ENCODE measurements at regions not wholly inside any gene's neighbourhood (a gene's known extent, or its start where the extent isn't known, plus 50 kb on each side); places are given as distances from the start of the nearest gene placed in this dataset.
A peak's percentile ranks its signal among the peaks of the same experiment; 100 is the strongest.
"Not testable (repeated sequence)": the region's sequence is repeated elsewhere in the genome, so short reads cannot be mapped to it uniquely, and the experiment has no call there.

DNA sequence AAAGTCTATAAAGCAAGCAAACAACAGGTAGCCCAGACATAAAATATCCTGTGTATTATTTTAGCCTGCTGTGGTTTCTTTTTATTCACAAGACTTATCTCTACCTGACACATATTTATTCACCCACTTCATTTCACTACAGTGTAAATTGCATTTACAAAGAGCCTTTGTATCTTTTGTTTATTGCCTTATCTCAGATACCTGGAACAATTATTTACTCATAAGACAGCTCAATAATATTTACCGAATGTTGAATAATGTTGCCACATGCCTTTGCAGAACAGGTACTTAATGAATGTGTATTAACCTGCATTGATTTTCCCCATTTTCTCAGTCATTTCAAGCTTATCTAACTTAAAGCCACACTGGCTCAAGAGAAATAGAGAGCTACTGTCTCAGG, 603.6 kb downstream of the FBXO15 start:
- DNase-seq (ENCODE audit: low read depth), result no peak

DNA sequence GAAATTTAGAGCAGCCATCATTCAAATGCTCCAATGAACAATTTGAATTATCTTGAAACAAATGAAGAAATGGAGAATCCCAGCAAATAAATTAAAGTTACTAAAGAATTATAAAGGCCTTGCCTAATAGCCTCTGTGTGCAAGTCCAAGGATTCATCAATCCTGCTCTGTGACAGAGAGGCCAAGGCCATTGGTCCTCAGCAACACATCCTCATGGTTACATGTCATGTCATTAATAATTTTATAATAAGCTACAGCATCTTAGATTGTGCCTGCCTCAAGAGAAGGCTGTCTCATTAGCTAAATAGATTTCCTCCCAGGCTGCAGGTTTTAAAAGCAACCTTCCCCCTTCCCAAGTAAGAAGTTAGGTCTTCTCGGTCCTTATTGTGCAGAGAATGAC, 611.6 kb downstream of the FBXO15 start:
- no peak for DNase-seq (ENCODE audit: low read depth)

DNA sequence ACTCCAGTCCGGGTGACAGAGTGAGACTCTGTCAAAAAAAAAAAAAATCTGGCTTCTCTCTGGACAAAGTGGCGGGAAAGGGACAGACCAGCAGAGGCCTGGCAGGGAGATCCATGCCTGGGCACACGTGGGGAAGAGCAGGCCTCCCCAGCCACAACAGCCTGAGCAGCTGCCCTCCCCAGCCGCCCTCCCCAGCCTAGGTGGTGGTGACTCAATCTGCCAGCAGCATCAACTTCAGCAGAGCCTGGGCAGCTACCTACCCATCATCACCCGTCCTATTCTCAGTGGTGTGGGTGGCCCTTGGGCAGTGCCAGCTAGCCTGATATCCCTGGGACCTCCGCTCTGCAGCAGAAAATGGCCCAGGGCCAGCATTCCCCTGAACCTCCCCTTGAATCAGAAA, 612.4 kb downstream of the FBXO15 start:
- no peak for DNase-seq (ENCODE audit: low read depth)

DNA sequence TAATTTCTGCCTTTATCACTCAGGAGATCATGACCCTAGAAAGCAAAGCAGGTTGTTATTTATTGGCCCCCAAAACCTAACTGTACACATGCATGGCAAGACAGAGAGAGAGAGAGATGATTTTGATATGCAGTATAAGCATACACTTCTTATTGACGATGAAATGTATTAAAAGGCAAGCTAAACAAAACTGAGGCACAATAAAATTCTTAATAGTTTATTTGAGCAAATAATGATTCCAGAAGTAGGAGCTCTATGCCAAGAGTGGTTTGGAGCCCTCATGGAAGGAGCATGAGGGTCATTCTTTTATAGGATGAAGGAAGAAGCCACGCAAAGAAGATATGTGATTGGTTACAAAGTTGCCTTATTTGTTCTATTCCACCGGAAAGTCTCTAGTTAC, 616.0 kb downstream of the FBXO15 start:
- DNase-seq (ENCODE audit: low read depth), result no peak

GRCh38 chr18:73528066-73528465, 619.6 kb downstream of the FBXO15 start:
- DNase-seq (ENCODE audit: low read depth), result no peak

GRCh38 chr18:73520229-73520628, 627.4 kb downstream of the FBXO15 start:
- DNase-seq (ENCODE audit: low read depth), result peak; percentile 35

DNA sequence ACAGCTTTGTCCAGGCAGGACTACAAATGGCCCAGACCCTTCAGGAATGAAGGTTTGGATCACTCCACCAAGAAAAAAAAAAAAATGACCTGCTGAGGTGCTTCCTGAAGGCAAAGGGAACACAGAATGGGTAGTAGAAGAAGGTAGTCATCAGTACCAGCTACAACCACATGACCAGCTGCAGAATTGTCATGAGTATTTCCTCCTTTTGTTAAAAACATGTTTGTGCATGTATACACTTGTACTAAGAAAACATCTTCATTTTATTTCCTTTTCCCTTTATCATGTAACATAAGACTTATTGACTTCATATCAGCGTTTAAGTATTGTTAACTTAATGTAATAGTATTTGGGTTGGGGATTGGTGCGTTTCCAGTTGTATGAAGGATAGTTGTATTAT, 631.6 kb downstream of the FBXO15 start:
- not testable (repeated sequence) for DNase-seq (ENCODE audit: low read depth)

DNA sequence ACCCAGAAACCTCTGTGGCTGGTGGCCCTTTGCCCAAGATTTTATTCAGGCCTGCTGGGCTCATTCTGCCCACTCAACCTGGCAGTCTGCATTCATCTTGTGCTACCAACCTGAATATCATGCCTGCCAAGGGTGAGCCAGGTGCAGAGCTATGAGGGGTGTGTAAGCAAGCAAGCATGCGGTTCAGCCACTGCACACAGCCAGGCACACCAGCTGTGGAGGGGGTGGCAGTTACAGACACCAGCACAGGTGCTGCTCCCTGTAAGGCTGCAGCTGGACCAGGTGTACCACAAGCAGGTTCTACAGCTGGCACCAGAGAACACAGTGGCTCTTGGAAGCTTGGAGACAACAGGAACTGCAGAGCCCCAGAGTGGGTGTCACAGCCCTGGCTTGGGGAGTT, 633.2 kb downstream of the FBXO15 start:
- DNase-seq (ENCODE audit: low read depth), result no peak

GRCh38 chr18:73511771-73512503, 635.7 kb downstream of the FBXO15 start:
- no peak for DNase-seq (ENCODE audit: low read depth)

DNA sequence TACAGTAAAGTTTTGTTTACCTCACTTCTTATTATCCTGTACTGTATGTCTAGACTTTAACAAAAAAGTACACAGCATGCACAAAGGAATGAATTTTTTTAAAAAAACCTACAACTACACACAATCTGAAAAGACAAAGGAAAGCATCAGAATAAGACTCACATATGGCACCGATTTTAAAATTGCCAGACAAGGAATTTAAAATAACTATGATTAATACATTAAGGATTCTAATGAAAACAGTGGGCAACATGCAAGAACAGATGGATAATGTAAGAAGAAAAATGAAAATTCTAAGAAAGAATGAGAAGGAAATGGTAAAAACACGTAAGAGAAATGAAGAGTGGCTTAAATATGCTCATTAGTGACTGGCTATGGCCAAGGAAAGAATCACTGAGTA, 638.2 kb downstream of the FBXO15 start:
- DNase-seq (ENCODE audit: low read depth), result no peak

- DNase-seq (ENCODE audit: low read depth), result no peak
Observed at GRCh38 chr18:73503326-73503725, 635.5 kb upstream of the NETO1 start.

DNA sequence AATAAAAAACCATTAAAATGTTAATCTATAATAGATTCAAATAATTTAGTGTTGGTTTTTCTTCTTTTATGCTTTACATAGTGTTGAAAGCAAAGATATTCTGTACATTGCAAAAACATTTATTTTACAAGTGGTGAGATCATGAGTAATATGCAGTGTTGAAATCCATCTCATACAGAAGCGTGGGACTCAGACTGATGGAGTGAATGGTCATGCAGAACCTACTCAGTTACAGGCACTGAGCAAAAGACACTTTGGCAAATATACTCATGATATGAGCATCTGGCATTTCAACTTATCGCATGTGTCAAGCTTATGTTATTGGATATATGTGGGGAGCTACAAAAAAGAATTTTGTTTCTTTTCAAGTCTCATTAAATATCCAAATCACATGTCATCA, 620.2 kb upstream of the NETO1 start:
- DNase-seq (ENCODE audit: low read depth), result peak; percentile 52

GRCh38 chr18:73485166-73485565, 617.4 kb upstream of the NETO1 start:
- DNase-seq (ENCODE audit: low read depth), result no peak

GRCh38 chr18:73482901-73483300, 615.1 kb upstream of the NETO1 start:
- no peak for DNase-seq (ENCODE audit: low read depth)

GRCh38 chr18:73479477-73479876, 611.7 kb upstream of the NETO1 start:
- DNase-seq (ENCODE audit: low read depth), result no peak

- no peak for DNase-seq (ENCODE audit: low read depth)
Observed at GRCh38 chr18:73478191-73478590, 610.4 kb upstream of the NETO1 start.

GRCh38 chr18:73476031-73476430, 608.2 kb upstream of the NETO1 start:
- no peak for DNase-seq (ENCODE audit: low read depth)

- peak; percentile 74 for DNase-seq (ENCODE audit: low read depth)
Observed at GRCh38 chr18:73462092-73462491, 594.3 kb upstream of the NETO1 start.

GRCh38 chr18:73461780-73462059, 593.9 kb upstream of the NETO1 start:
- DNase-seq (ENCODE audit: low read depth), result peak; percentile 28

DNA sequence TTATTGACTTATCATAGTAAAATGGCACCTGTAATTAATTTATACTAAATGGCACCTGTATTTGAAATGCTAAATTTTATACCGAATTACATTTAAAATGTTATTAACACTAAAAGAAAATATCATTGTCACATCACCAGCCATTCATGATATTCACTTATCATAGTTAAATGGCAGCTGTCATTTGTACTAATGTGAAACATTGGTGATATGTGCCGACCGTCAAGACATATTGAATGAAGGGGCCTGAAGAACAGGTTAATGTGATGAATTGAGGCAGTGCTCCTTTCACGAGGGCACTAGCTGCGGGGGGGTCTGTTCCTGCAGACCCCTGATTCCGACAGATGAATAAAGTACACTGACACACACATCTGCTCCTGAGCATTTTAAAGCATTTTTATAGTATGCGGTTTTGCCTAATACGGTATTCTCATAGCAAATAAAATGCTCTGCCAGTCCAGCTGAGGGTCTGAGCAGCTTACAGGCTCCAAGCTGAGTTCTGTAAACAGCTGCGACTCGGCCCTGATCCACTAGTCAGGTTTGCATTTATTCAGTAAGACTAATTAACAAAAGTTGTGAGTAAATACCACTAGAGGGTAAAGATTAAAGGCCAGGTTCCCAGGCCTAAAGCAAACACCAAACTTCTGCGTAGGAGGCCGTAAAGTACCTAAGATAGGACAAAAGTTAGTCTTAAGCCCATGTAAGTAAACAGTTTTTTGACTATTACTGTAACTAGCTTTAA, 593.4 kb upstream of the NETO1 start:
- no peak for DNase-seq (ENCODE audit: low read depth)

GRCh38 chr18:73458186-73458964, 590.6 kb upstream of the NETO1 start:
- no peak for DNase-seq (ENCODE audit: low read depth)

- no peak for DNase-seq (ENCODE audit: low read depth)
Observed at GRCh38 chr18:73456643-73457042, 588.9 kb upstream of the NETO1 start.

DNA sequence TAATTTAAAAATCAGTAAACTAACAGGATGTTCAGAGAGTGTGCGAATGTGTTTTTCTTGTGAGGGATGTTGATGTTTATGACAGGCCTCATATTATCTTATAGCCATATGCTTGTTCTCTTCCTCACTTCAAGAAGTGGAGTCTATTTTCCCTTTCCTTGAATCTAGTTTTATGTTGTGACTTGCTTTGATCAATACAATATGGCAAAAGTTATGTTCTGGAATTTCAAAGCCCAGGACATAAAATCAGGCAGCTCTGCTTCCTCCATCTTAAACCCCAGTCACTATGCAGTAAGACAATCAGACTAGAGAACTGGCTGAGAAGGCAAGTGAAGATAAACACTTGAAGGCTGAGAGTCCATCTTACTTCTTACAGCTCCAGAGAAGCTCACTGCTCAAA, 585.1 kb upstream of the NETO1 start:
- DNase-seq (ENCODE audit: low read depth), result no peak
